Chondrocyte (in vitro differentiated cells): ENCODE measurements at regions not wholly inside any gene's neighbourhood (a gene's known extent, or its start where the extent isn't known, plus 50 kb on each side); places are given as distances from the start of the nearest gene placed in this dataset.

Experiments used
- DNase-seq: peaks from one replicate; pipeline ENCODE4 v3.0.0; 2021; ENCODE audit warnings: mixed read lengths, low spot score
- H3K27ac Mint-ChIP-seq: one replicate; pipeline ENCODE4 v1.8.0; 2021; ENCODE audit warnings: mild to moderate bottlenecking, moderate library complexity, mixed read lengths; ENCODE audit not compliant: unreplicated experiment
- H3K27me3 Mint-ChIP-seq: 2 replicates; pipeline ENCODE4 v1.8.0; 2021; ENCODE audit warnings: low read depth, mixed read lengths
- H3K36me3 Mint-ChIP-seq: 2 replicates; pipeline ENCODE4 v1.8.0; 2021; ENCODE audit warnings: low read depth, mixed read lengths
- H3K4me1 Mint-ChIP-seq: 2 replicates; pipeline ENCODE4 v1.8.0; 2021; ENCODE audit warnings: low read depth, mild to moderate bottlenecking, mixed read lengths
- H3K4me3 Mint-ChIP-seq: one replicate; pipeline ENCODE4 v1.8.0; 2021; ENCODE audit warnings: mild to moderate bottlenecking, moderate library complexity, mixed read lengths; ENCODE audit not compliant: unreplicated experiment
- H3K9me3 Mint-ChIP-seq: 2 replicates; pipeline ENCODE4 v1.8.0; 2021; ENCODE audit warnings: low read depth, mixed read lengths
- CTCF ChIP-seq: fragments of 200-600 bp; sonication (generic); IDR thresholded peaks from 2 replicates; pipeline ENCODE4 v1.5.0; 2021; ENCODE audit warnings: antibody characterized with exemption, mild to moderate bottlenecking, moderate library complexity

GRCh38 chr10:33952692-33953360 lies 618.4 kb upstream of the NRP1 start:
- peaks cover 9% of the 10 kb centered on the region for H3K9me3 Mint-ChIP-seq
- DNase-seq, result no peak
- H3K4me3 Mint-ChIP-seq, result no peak overlapping the region
- TF ChIP-seq CTCF, result no peak
- peaks cover 2% of the 10 kb centered on the region for H3K36me3 Mint-ChIP-seq
- H3K27ac Mint-ChIP-seq, result no peak overlapping the region
- H3K27me3 Mint-ChIP-seq, result no peaks in the 10 kb centered on the region
- H3K4me1 Mint-ChIP-seq, result peaks cover 8% of the 10 kb centered on the region

GRCh38 chr10:33950206-33950605 lies 615.7 kb upstream of the NRP1 start:
- no peaks in the 10 kb centered on the region for H3K36me3 Mint-ChIP-seq
- no peak overlapping the region for H3K4me3 Mint-ChIP-seq
- DNase-seq, result no peak
- no peak for TF ChIP-seq CTCF
- H3K27me3 Mint-ChIP-seq, result no peaks in the 10 kb centered on the region
- H3K9me3 Mint-ChIP-seq, result no peaks in the 10 kb centered on the region
- peaks cover 3% of the 10 kb centered on the region for H3K4me1 Mint-ChIP-seq
- no peak overlapping the region for H3K27ac Mint-ChIP-seq

GRCh38 chr10:33947544-33947943 lies 613.1 kb upstream of the NRP1 start:
- Mint-ChIP-seq H3K4me1 (no peaks in the 10 kb centered on the region), H3K27me3 (no peaks in the 10 kb centered on the region), H3K9me3 (no peaks in the 10 kb centered on the region), H3K27ac (no peak overlapping the region), H3K4me3 (no peak overlapping the region), H3K36me3 (no peaks in the 10 kb centered on the region)
- DNase-seq, result no peak
- TF ChIP-seq CTCF, result no peak

DNA sequence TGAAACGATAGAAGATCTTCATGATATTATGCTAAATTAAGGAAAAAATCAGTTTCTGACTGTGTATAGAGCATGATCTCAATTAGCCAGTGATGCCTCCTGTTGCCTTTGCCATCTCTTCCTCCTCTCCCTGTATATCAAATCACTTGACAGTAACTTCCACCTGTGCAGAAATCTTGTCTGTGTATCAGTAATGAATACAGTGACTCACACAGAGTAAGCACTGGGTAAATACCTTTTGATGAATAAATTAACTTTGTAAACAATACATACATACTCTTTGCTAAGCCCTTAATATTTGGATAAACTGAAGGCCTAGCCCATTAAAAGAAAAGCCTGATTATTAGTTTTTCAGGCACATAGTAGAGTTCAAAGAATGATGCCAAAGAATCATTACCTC lies 610.6 kb upstream of the NRP1 start:
- no peaks in the 10 kb centered on the region for H3K36me3 Mint-ChIP-seq
- no peaks in the 10 kb centered on the region for H3K9me3 Mint-ChIP-seq
- H3K4me3 Mint-ChIP-seq, result no peak overlapping the region
- TF ChIP-seq CTCF, result no peak
- no peaks in the 10 kb centered on the region for H3K27me3 Mint-ChIP-seq
- peaks cover 8% of the 10 kb centered on the region for H3K4me1 Mint-ChIP-seq
- DNase-seq, result no peak
- no peak overlapping the region for H3K27ac Mint-ChIP-seq

GRCh38 chr10:33942508-33942907 lies 608.0 kb upstream of the NRP1 start:
- Mint-ChIP-seq H3K27ac (no peak overlapping the region), H3K9me3 (no peaks in the 10 kb centered on the region), H3K27me3 (no peaks in the 10 kb centered on the region), H3K36me3 (no peaks in the 10 kb centered on the region), H3K4me1 (peaks cover 10% of the 10 kb centered on the region), H3K4me3 (no peak overlapping the region)
- DNase-seq, result no peak
- no peak for TF ChIP-seq CTCF
